ENCODE measurements at regions not wholly inside any gene's neighbourhood (a gene's known extent, or its start where the extent isn't known, plus 50 kb on each side); places are given as distances from the start of the nearest gene placed in this dataset.

DNA sequence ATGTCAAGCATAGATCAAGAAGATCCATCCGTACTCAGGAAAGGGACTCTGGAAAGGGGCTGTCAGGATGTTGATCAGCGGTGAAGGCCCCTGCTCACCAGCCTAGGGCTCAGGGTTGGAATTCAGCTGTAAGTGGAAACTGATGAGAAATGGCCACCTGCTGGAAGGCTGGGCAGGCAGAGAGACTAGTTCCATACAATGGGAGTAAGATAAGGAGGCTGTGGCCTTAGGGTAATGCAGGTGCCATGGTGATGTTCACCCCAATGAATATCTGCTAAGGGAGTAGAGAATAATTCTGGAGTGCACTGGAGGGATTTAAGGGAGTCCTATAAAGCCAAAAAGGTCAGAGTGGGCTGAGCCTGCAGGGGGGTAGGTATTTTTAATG is 256.6 kb downstream of the CYRIA start:
- Histone ChIP-seq H3K27me3 (no peaks in the 10 kb centered on the region), H3K4me1 (no peaks in the 10 kb centered on the region), H3K27ac (no peak overlapping the region), H3K36me3 (ENCODE audit: low read depth, missing control alignments) (no peaks in the 10 kb centered on the region), H3K4me3 (no peak overlapping the region), H3K9me3 (no peaks in the 10 kb centered on the region)
- intact Hi-C loops (cut with DNase I; ENCODE audit: low total_unique reads): no loop called here
- TF ChIP-seq, protein P1, sequence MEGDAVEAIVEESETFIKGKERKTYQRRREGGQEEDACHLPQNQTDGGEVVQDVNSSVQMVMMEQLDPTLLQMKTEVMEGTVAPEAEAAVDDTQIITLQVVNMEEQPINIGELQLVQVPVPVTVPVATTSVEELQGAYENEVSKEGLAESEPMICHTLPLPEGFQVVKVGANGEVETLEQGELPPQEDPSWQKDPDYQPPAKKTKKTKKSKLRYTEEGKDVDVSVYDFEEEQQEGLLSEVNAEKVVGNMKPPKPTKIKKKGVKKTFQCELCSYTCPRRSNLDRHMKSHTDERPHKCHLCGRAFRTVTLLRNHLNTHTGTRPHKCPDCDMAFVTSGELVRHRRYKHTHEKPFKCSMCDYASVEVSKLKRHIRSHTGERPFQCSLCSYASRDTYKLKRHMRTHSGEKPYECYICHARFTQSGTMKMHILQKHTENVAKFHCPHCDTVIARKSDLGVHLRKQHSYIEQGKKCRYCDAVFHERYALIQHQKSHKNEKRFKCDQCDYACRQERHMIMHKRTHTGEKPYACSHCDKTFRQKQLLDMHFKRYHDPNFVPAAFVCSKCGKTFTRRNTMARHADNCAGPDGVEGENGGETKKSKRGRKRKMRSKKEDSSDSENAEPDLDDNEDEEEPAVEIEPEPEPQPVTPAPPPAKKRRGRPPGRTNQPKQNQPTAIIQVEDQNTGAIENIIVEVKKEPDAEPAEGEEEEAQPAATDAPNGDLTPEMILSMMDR (IDR thresholded peaks at IDR 0.05): no peak
- no peak for TF ChIP-seq POLR2A (IDR thresholded peaks at IDR 0.05)
- DNase-seq: no peak
- 82 to 94% methylated on average over 2 of the region's 2 CpGs for WGBS, 2 donors

DNA sequence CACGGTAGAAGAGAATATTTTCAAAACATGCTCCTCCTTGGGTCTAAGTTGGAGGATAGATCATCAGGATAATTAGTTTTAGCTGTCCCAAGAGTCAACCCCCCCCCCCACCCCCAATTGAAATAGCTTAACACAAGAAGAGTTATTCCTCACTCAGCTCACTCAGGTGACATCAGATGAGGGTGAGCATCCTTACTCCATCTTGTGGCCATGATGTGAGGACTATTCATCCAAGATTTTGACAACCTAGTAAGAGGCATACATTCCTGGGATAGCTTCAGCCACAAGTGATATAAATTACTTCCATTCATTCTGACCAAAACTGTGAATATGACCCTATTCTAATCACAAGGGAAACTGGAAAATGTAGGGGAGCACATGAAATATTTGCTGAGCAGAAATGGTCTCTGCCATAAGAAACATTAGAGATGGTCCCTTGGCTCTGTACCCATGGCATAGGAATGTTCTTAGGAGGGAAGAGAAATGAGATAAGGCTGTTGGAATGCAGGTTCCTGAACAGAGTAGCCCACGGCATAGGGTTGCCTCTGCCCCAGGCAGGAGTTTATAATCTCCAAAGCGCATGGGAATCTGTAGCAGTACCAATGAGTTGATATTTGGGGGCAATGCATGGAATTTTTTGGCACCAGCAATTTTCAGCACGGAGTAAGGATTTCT is 257.2 kb downstream of the CYRIA start:
- TF ChIP-seq POLR2A (IDR thresholded peaks at IDR 0.05): no peak
- TF ChIP-seq, protein P1 (IDR thresholded peaks at IDR 0.05): no peak
- 58 to 74% methylated on average over 4 of the region's 4 CpGs for WGBS, 2 donors
- Histone ChIP-seq H3K4me3 (no peak overlapping the region), H3K27me3 (no peaks in the 10 kb centered on the region), H3K36me3 (ENCODE audit: low read depth, missing control alignments) (no peaks in the 10 kb centered on the region), H3K27ac (no peak overlapping the region), H3K4me1 (no peaks in the 10 kb centered on the region), H3K9me3 (no peaks in the 10 kb centered on the region)
- intact Hi-C loops (cut with DNase I; ENCODE audit: low total_unique reads): no loop called here
- DNase-seq: no peak

DNA sequence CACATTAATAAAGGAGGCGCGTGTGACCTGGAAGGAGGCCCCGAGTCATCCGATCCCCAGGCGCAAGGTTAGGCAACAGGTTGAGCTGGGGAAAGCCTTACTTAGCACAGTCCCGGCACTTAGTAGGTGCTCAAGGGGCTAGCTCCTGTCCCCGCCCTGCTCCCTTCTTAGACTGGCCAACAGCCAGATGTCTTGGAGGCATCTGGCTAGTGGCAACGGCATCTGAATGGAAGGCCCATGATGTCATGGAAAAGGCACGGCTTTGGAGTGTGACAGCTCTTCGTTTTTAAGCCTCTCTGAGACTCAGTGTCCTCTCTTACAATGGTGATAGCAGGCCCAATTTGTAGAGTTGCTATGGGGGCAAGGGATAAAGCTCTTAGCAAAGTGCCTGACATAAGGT is 258.3 kb downstream of the CYRIA start:
- no peaks in the 10 kb centered on the region for H3K4me1 ChIP-seq
- intact Hi-C loops (cut with DNase I; ENCODE audit: low total_unique reads): no loop called here
- no peaks in the 10 kb centered on the region for H3K9me3 ChIP-seq
- H3K27ac ChIP-seq: no peak overlapping the region
- TF ChIP-seq POLR2A (IDR thresholded peaks at IDR 0.05): no peak
- TF ChIP-seq, protein P1 (IDR thresholded peaks at IDR 0.05): no peak
- H3K36me3 ChIP-seq (ENCODE audit: low read depth, missing control alignments): no peaks in the 10 kb centered on the region
- H3K4me3 ChIP-seq: no peak overlapping the region
- DNase-seq: no peak
- no peaks in the 10 kb centered on the region for H3K27me3 ChIP-seq
- WGBS, 2 donors: 83 to 85% methylated on average over 10 of the region's 10 CpGs

DNA sequence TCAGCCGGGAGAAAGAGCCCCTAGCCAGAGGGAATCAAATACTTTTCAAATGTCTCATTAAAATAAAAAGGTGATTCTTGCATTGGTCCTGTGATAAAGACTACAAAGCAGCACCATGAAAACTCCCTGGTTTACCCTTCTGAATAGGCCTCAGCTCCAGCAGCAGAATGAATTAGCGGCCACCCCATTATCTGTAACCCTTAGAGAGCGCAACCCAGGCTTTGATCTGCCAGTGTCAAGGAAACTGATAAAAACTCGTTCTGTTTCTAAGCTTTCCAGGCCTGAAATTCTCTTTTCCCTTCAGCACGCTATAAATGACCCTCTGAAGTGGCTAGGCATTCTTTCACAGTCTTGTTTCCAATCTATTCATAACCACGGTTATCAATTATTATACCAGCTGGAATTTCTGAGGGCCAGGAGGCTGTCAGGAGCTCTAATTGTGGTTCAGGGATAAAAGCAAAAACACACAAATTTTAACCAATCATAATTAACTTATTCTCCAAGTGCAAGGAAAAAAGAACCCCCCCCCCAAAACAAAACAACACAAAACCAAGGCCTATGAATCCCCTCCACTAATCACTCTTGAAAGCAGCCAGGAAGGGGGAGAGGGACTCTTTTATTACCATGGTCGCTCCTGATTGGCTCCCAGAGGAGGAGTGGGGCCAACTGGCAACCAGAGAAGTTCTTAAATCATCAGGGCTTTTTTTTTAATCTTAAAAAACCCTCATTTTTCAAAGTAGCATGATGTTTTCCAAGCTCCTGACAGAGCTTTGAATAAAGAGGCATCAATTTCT is 258.9 kb downstream of the CYRIA start:
- intact Hi-C loops (cut with DNase I; ENCODE audit: low total_unique reads): no loop called here
- no peaks in the 10 kb centered on the region for H3K36me3 ChIP-seq (ENCODE audit: low read depth, missing control alignments)
- H3K27me3 ChIP-seq: no peaks in the 10 kb centered on the region
- TF ChIP-seq, protein P1 (IDR thresholded peaks at IDR 0.05): no peak
- H3K4me3 ChIP-seq: no peak overlapping the region
- 62 to 68% methylated on average over 7 of the region's 7 CpGs for WGBS, 2 donors
- no peaks in the 10 kb centered on the region for H3K4me1 ChIP-seq
- DNase-seq: no peak
- H3K27ac ChIP-seq: no peak overlapping the region
- H3K9me3 ChIP-seq: no peaks in the 10 kb centered on the region
